Epithelial cell of prostate (primary cell): ENCODE measurements at regions not wholly inside any gene's neighbourhood (a gene's known extent, or its start where the extent isn't known, plus 50 kb on each side); places are given as distances from the start of the nearest gene placed in this dataset.
"Not testable (repeated sequence)": the region's sequence is repeated elsewhere in the genome, so short reads cannot be mapped to it uniquely, and the experiment has no call there.

Experiments used
- DNase-seq: peaks from one replicate; pipeline ENCODE4 v3.0.0-alpha.2; 2011; ENCODE audit warnings: low read depth, low spot score
- H3K27ac ChIP-seq: fragments of 450-650 bp; 2 replicates; pipeline ENCODE4 v1.5.1; 2017; ENCODE audit warnings: mild to moderate bottlenecking

GRCh38 chr5:136812270-136812669, 446.9 kb upstream of the TRPC7 start:
- H3K27ac ChIP-seq, DNase-seq: not testable (repeated sequence)

GRCh38 chr5:136811551-136811950, 446.2 kb upstream of the TRPC7 start:
- no peak overlapping the region for H3K27ac ChIP-seq
- peak; percentile 45 for DNase-seq

GRCh38 chr5:136811086-136811485, 445.7 kb upstream of the TRPC7 start:
- H3K27ac ChIP-seq: no peak overlapping the region
- no peak for DNase-seq

GRCh38 chr5:136810261-136810801, 445.0 kb upstream of the TRPC7 start:
- peak overlapping the region; percentile 8 for H3K27ac ChIP-seq
- peak; percentile 84 for DNase-seq

- DNase-seq: no peak
- H3K27ac ChIP-seq: no peak overlapping the region
Observed at GRCh38 chr5:136809382-136809781, 444.0 kb upstream of the TRPC7 start.

- no peak overlapping the region for H3K27ac ChIP-seq
- no peak for DNase-seq
Observed at GRCh38 chr5:136808756-136809155, 443.4 kb upstream of the TRPC7 start.

GRCh38 chr5:136805466-136805865, 440.1 kb upstream of the TRPC7 start:
- no peak for DNase-seq
- no peak overlapping the region for H3K27ac ChIP-seq

GRCh38 chr5:136802383-136802782, 437.0 kb upstream of the TRPC7 start:
- no peak for DNase-seq
- H3K27ac ChIP-seq: no peak overlapping the region

- no peak for DNase-seq
- H3K27ac ChIP-seq: peak overlapping the region; percentile 52
Observed at GRCh38 chr5:136799806-136800372, 434.5 kb upstream of the TRPC7 start.

- H3K27ac ChIP-seq: no peak overlapping the region
- no peak for DNase-seq
Observed at GRCh38 chr5:136793300-136793699, 428.0 kb upstream of the TRPC7 start.

- no peak for DNase-seq
Observed at GRCh38 chr5:136781464-136781863, 416.1 kb upstream of the TRPC7 start.

GRCh38 chr5:136780518-136780917, 415.2 kb upstream of the TRPC7 start:
- DNase-seq: no peak
- no peak overlapping the region for H3K27ac ChIP-seq

More at GRCh38 chr5:136781464-136781863, 416.1 kb upstream of the TRPC7 start:
- no peak overlapping the region for H3K27ac ChIP-seq

- peak overlapping the region; percentile 33 for H3K27ac ChIP-seq
- DNase-seq: peak; percentile 26
Observed at GRCh38 chr5:136776022-136776927, 410.9 kb upstream of the TRPC7 start.

- DNase-seq: no peak
Observed at GRCh38 chr5:136772491-136772890, 407.1 kb upstream of the TRPC7 start.

GRCh38 chr5:136769900-136770684, 404.7 kb upstream of the TRPC7 start:
- DNase-seq: peak; percentile 6
- H3K27ac ChIP-seq: no peak overlapping the region

More at GRCh38 chr5:136772491-136772890, 407.1 kb upstream of the TRPC7 start:
- no peak overlapping the region for H3K27ac ChIP-seq

GRCh38 chr5:136769093-136769492, 403.7 kb upstream of the TRPC7 start:
- H3K27ac ChIP-seq: no peak overlapping the region
- no peak for DNase-seq

- DNase-seq: no peak
Observed at GRCh38 chr5:136768457-136768856, 403.1 kb upstream of the TRPC7 start.

GRCh38 chr5:136766456-136766855, 401.1 kb upstream of the TRPC7 start:
- no peak for DNase-seq
- H3K27ac ChIP-seq: no peak overlapping the region

More at GRCh38 chr5:136768457-136768856, 403.1 kb upstream of the TRPC7 start:
- no peak overlapping the region for H3K27ac ChIP-seq

- no peak for DNase-seq
- H3K27ac ChIP-seq: no peak overlapping the region
Observed at GRCh38 chr5:136764601-136765000, 399.3 kb upstream of the TRPC7 start.

- H3K27ac ChIP-seq: no peak overlapping the region
- DNase-seq: no peak
Observed at GRCh38 chr5:136763548-136763947, 398.2 kb upstream of the TRPC7 start.
